Heart left ventricle (tissue), 16 donors: ENCODE measurements at regions not wholly inside any gene's neighbourhood (a gene's known extent, or its start where the extent isn't known, plus 50 kb on each side); places are given as distances from the start of the nearest gene placed in this dataset.

Experiments used
- ATAC-seq, 4 donors: fragments of 200-7000 bp; cut with Tn5 transposase; one replicate each; pipeline ENCODE4 v1.9.1; 2020 to 2022; ENCODE audit warnings: moderate library complexity in 4 of 4, mild to moderate bottlenecking in 3 of 4, moderate number of reproducible peaks in 1 of 4
- DNase-seq, 5 donors: peaks; one replicate each; pipeline ENCODE4 v3.0.0-alpha.2; 2020
- H3K27ac ChIP-seq, 12 donors: fragments of 200-600 bp; sonication (generic) in 4 of 12; one replicate each; pipeline versions ENCODE4 v1.5.0 to v1.8.0; 2016 to 2022; ENCODE audit warnings: mild to moderate bottlenecking in 2 of 12
- H3K27me3 ChIP-seq, 9 donors: fragments of 200-600 bp; sonication (generic) in 2 of 9; one replicate each; pipeline versions ENCODE4 v1.5.1 to v1.8.0; 2016 to 2022; ENCODE audit warnings: mild to moderate bottlenecking in 3 of 9
- H3K36me3 ChIP-seq, 9 donors: fragments of 200-600 bp; sonication (generic) in 2 of 9; one replicate each; pipeline versions ENCODE4 v1.5.0 to v1.8.0; 2018 to 2022; ENCODE audit warnings: mild to moderate bottlenecking in 2 of 9
- H3K4me1 ChIP-seq, 12 donors: fragments of 200-600 bp; sonication (generic) in 4 of 12; one replicate each; pipeline versions ENCODE4 v1.5.0 to v1.8.0; 2016 to 2022; ENCODE audit warnings: mild to moderate bottlenecking in 3 of 12
- H3K4me3 ChIP-seq, 12 donors: fragments of 200-600 bp; sonication (generic) in 4 of 12; one replicate each; pipeline versions ENCODE4 v1.5.0 to v1.8.0; 2017 to 2022; ENCODE audit warnings: mild to moderate bottlenecking in 9 of 12, moderate library complexity in 4 of 12
- H3K9me3 ChIP-seq, 12 donors: fragments of 200-600 bp; sonication (generic) in 4 of 12; one replicate each; pipeline versions ENCODE4 v1.5.0 to v1.8.0; 2016 to 2022; ENCODE audit warnings: mild to moderate bottlenecking in 1 of 12
- CTCF ChIP-seq, 12 donors: fragments of 200-600 bp; sonication (generic) in 4 of 12; IDR thresholded peaks; one replicate each; pipeline versions ENCODE4 v1.5.0 to v1.8.0; 2018 to 2022; ENCODE audit warnings: antibody characterized with exemption in 12 of 12, mild to moderate bottlenecking in 5 of 12
- POLR2A ChIP-seq, 2 donors: fragments of 450-650 bp; IDR thresholded peaks; one replicate each; pipeline ENCODE4 v1.6.1; 2017; ENCODE audit warnings: antibody characterized with exemption in 2 of 2, mild to moderate bottlenecking in 2 of 2, moderate library complexity in 2 of 2
- WGBS, 4 donors: extraction: QIAGEN DNeasy Blood & Tissue Kit in 2 of 4; methylation state at CpG; one replicate each; pipeline versions ENCODE4 v1.1.5 to v1.1.7; 2013 to 2018; 5-methylcytosine and 5-hydroxymethylcytosine counted together
- intact Hi-C, 10 donors: fragments of 100-400 bp; cut with DNase I; formaldehyde crosslinking; loops; one replicate each; pipeline versions ENCODE4 v1.11.1 to v1.14.2; 2022
- donor health status: ischemic (EF 13 %, LVEDD 7.1; RV severe dilation, severe dysfunction).
- donor health status: healthy with polysubstance abuse.
- donor health status: DM: no; HTN: yes; CAD: no.
- donor health status: DM: no; HTN: no; CAD: no.
- donor health status: ischemic (EF 25% LVEDD 6.9; RV normal size, moderate dysfunction).
- donor health status: ischemic (EF 25% LVEDD 5.7; RV mildly dilated, moderate dysfunction).
- donor health status: healthy.
- donor health status: DM: yes; HTN: yes; CAD: no.
- donor health status: ischemic (EF 35%, LVEDD 5.7; RV mildly dilated, moderate dysfunction).
- donor health status: nonischemic (EF 11% LVEDD 7.7; RV severe dilation, severe dysfunction).
- donor health status: DM: yes; HTN: yes; CAD: no.
- donor health status: PGD.
- donor health status: ischemic (EF 29% LVEDD 5.4; RV normal size, mild dysfunction).
- donor health status: nonischemic (EF 23%, LVEDD 6.1; RV moderate dilation, normal function).

GRCh38 chr3:124266487-124266886 is 274.6 kb upstream of the ROPN1 start:
- H3K4me1 ChIP-seq = peaks cover 0 to 38% (median 15%) of the 10 kb centered on the region in 12 donors
- no peaks in the 10 kb centered on the region for H3K27me3 ChIP-seq
- 22 to 38% (median 23%) methylated on average over 3 of the region's 3 CpGs for WGBS, 4 donors
- peak in 2 of 4 donors; percentile 45 to 79 for ATAC-seq
- DNase-seq = no peak
- TF ChIP-seq CTCF (IDR thresholded peaks at IDR 0.05) (no peak), POLR2A (IDR thresholded peaks at IDR 0.05) (no peak)
- peaks cover 0 to 7% (median 4%) of the 10 kb centered on the region in 9 donors for H3K36me3 ChIP-seq
- no peak overlapping the region for H3K4me3 ChIP-seq
- intact Hi-C loops = no loop called here
- peak overlapping the region in 5 of 12 donors; percentile 3 to 36 (median 9) for H3K27ac ChIP-seq
- no peaks in the 10 kb centered on the region for H3K9me3 ChIP-seq

GRCh38 chr3:124267406-124267805 is 275.5 kb upstream of the ROPN1 start:
- H3K27me3 ChIP-seq = no peaks in the 10 kb centered on the region
- intact Hi-C loops = no loop called here
- no peak overlapping the region for H3K27ac ChIP-seq
- TF ChIP-seq CTCF (IDR thresholded peaks at IDR 0.05) (no peak), POLR2A (IDR thresholded peaks at IDR 0.05) (no peak)
- no peaks in the 10 kb centered on the region for H3K9me3 ChIP-seq
- no peak for ATAC-seq
- peaks cover 0 to 7% (median 4%) of the 10 kb centered on the region in 9 donors for H3K36me3 ChIP-seq
- DNase-seq = no peak
- no peak overlapping the region for H3K4me3 ChIP-seq
- peaks cover 0 to 45% (median 18%) of the 10 kb centered on the region in 12 donors for H3K4me1 ChIP-seq

- H3K36me3 ChIP-seq = peaks cover 0 to 7% (median 4%) of the 10 kb centered on the region in 9 donors
- H3K9me3 ChIP-seq = no peaks in the 10 kb centered on the region
- ATAC-seq (no peak), DNase-seq (no peak)
- H3K27ac ChIP-seq = no peak overlapping the region
- WGBS, 4 donors = 79 to 95% (median 87%) methylated on average over 2 of the region's 2 CpGs
- H3K27me3 ChIP-seq = no peaks in the 10 kb centered on the region
- no peak overlapping the region for H3K4me3 ChIP-seq
- intact Hi-C loops = no loop called here
- TF ChIP-seq CTCF (IDR thresholded peaks at IDR 0.05) = no peak
- TF ChIP-seq POLR2A (IDR thresholded peaks at IDR 0.05) = no peak
- H3K4me1 ChIP-seq = peaks cover 6 to 54% (median 23%) of the 10 kb centered on the region in 12 donors
Observed at GRCh38 chr3:124268355-124268754, 276.4 kb upstream of the ROPN1 start.

GRCh38 chr3:124269619-124270018 is 277.7 kb upstream of the ROPN1 start:
- intact Hi-C loops = loop anchor here in 1 of 10 donors (10.0 kb wide), 1 partner anchor 235 kb away; the partner anchor contains the start of gene KALRN

More at GRCh38 chr3:124269619-124270018, 277.7 kb upstream of the ROPN1 start:
- Histone ChIP-seq H3K36me3 (peaks cover 0 to 7% (median 4%) of the 10 kb centered on the region in 9 donors), H3K27ac (no peak overlapping the region), H3K4me3 (no peak overlapping the region), H3K4me1 (peaks cover 6 to 66% (median 24%) of the 10 kb centered on the region in 12 donors), H3K9me3 (no peaks in the 10 kb centered on the region), H3K27me3 (no peaks in the 10 kb centered on the region)
- WGBS, 4 donors = 60 to 93% (median 84%) methylated on average over 1 of the region's 1 CpG
- DNase-seq (no peak), ATAC-seq (no peak)
- TF ChIP-seq POLR2A (IDR thresholded peaks at IDR 0.05) (no peak), CTCF (IDR thresholded peaks at IDR 0.05) (no peak)
